IMR-90 (cell line): ENCODE measurements at regions not wholly inside any gene's neighbourhood (a gene's known extent, or its start where the extent isn't known, plus 50 kb on each side); places are given as distances from the start of the nearest gene placed in this dataset.

Source experiments
- ATAC-seq: fragments of 200-7000 bp; cut with Tn5 transposase; 2 replicates; pipeline ENCODE4 v1.9.1; 2020; ENCODE audit warnings: low read depth, mild to moderate bottlenecking, moderate library complexity
- BruUV-seq: library from RNA; stranded (reverse); fragments of 400-500 nt; replicated peaks from 2 replicates; lab custom pipeline; 2021; lab: Mats Ljungman, UMichigan
- CTCF ChIA-PET: fragments of 300-600 bp; formaldehyde crosslinking; extraction: SDS; loops from one replicate; lab custom pipeline; 2021; ENCODE audit warnings: antibody characterized with exemption; lab: Yijun Ruan, JAX
- POLR2A ChIA-PET: fragments of 300-600 bp; sonication (Branson Sonifier 250); formaldehyde crosslinking; loops from one replicate; lab custom pipeline; 2022; ENCODE audit warnings: antibody characterized with exemption; ENCODE audit not compliant: unreplicated experiment; lab: Charles Lee
- DNase-seq: peaks from one replicate; pipeline ENCODE4 v3.0.0; 2013
- H2AFZ ChIP-seq: replicated peaks from 2 replicates; pipeline ENCODE3; 2013; ENCODE audit warnings: low read length, mild to moderate bottlenecking; ENCODE audit not compliant: poor library complexity
- H2AK5ac ChIP-seq: 2 replicates; pipeline ENCODE4 v1.6.1; 2013; ENCODE audit warnings: low read depth, low read length, inconsistent platforms
- H2AK9ac ChIP-seq: replicated peaks from 2 replicates; pipeline ENCODE3; 2013; ENCODE audit warnings: mild to moderate bottlenecking, low read depth, low read length, moderate library complexity; ENCODE audit not compliant: poor library complexity
- H2BK120ac ChIP-seq: 2 replicates; pipeline ENCODE4 v1.6.1; 2013; ENCODE audit warnings: low read depth, low read length, inconsistent platforms
- H2BK15ac ChIP-seq: 3 replicates; pipeline ENCODE4 v1.6.1; 2013; ENCODE audit warnings: low read depth, low read length, inconsistent platforms
- H2BK20ac ChIP-seq: 2 replicates; pipeline ENCODE4 v1.6.1; 2013; ENCODE audit warnings: low read depth, mild to moderate bottlenecking, inconsistent platforms, low read length, moderate library complexity
- H2BK5ac ChIP-seq: 2 replicates; pipeline ENCODE4 v1.6.1; 2013; ENCODE audit warnings: mild to moderate bottlenecking, low read depth, low read length, inconsistent platforms; ENCODE audit not compliant: poor library complexity, severe bottlenecking
- H3K14ac ChIP-seq: replicated peaks from 2 replicates; pipeline ENCODE4 v1.6.1; 2013; ENCODE audit warnings: low read depth, low read length, inconsistent platforms
- H3K18ac ChIP-seq: 2 replicates; pipeline ENCODE4 v1.6.1; 2013; ENCODE audit warnings: low read depth, low read length, control low read depth
- H3K23ac ChIP-seq: 2 replicates; pipeline ENCODE4 v1.6.1; 2013; ENCODE audit warnings: low read depth, low read length, inconsistent platforms
- H3K27ac ChIP-seq: 2 replicates; pipeline ENCODE4 v1.5.1; 2013; ENCODE audit warnings: mild to moderate bottlenecking, control low read depth, low read length; ENCODE audit not compliant: insufficient read depth
- H3K27me3 ChIP-seq: 2 replicates; pipeline ENCODE4 v1.6.1; 2013; ENCODE audit warnings: low read length; ENCODE audit not compliant: control insufficient read depth, insufficient read depth
- H3K36me3 ChIP-seq: 2 replicates; pipeline ENCODE4 v1.6.1; 2013; ENCODE audit warnings: low read length, mixed read lengths; ENCODE audit not compliant: control insufficient read depth, insufficient read depth
- H3K4ac ChIP-seq: 2 replicates; pipeline ENCODE4 v1.6.1; 2013; ENCODE audit warnings: low read depth, low read length, inconsistent platforms
- H3K4me1 ChIP-seq: 2 replicates; pipeline ENCODE4 v1.6.1; 2013; ENCODE audit warnings: low read length, mixed read lengths; ENCODE audit not compliant: control insufficient read depth, insufficient read depth
- H3K4me2 ChIP-seq: 2 replicates; pipeline ENCODE4 v1.6.1; 2013; ENCODE audit warnings: low read depth, mild to moderate bottlenecking, control low read depth, low read length, moderate library complexity
- H3K4me3 ChIP-seq: 2 replicates; pipeline ENCODE4 v1.5.1; 2013; ENCODE audit warnings: low read depth, mild to moderate bottlenecking, control low read depth, low read length, moderate library complexity; ENCODE audit not compliant: insufficient read depth
- H3K56ac ChIP-seq: 2 replicates; pipeline ENCODE4 v1.6.1; 2013; ENCODE audit warnings: low read length, inconsistent platforms; ENCODE audit not compliant: insufficient read depth; ENCODE audit errors: extremely low read depth
- H3K79me1 ChIP-seq, 2 experiments: 2 replicates each; pipeline ENCODE4 v1.6.1; 2013; ENCODE audit warnings: low read length in 2 of 2, inconsistent platforms in 1 of 2, low read depth in 1 of 2
- H3K9ac ChIP-seq: 2 replicates; pipeline ENCODE4 v1.6.1; 2013; ENCODE audit warnings: low read depth, low read length, control low read depth
- H3K9me1 ChIP-seq: 2 replicates; pipeline ENCODE4 v1.6.1; 2013; ENCODE audit warnings: low read length, inconsistent platforms; ENCODE audit not compliant: insufficient read depth
- H3K9me3 ChIP-seq: 2 replicates; pipeline ENCODE4 v1.6.1; 2013; ENCODE audit warnings: low read length; ENCODE audit not compliant: control insufficient read depth, insufficient read depth
- H4K20me1 ChIP-seq: 2 replicates; pipeline ENCODE4 v1.6.1; 2013; ENCODE audit warnings: low read length, inconsistent platforms; ENCODE audit not compliant: insufficient read depth
- H4K5ac ChIP-seq: 2 replicates; pipeline ENCODE4 v1.6.1; 2013; ENCODE audit warnings: mild to moderate bottlenecking, low read depth, low read length, control low read depth
- H4K8ac ChIP-seq, 2 experiments: 2 replicates each; pipeline ENCODE4 v1.6.1; 2013; ENCODE audit warnings: low read depth in 2 of 2, low read length in 2 of 2, control low read depth in 1 of 2, inconsistent platforms in 1 of 2
- H4K91ac ChIP-seq: 2 replicates; pipeline ENCODE4 v1.6.1; 2013; ENCODE audit warnings: low read depth, low read length, inconsistent platforms; ENCODE audit not compliant: insufficient read depth
- BHLHE40 ChIP-seq: fragments of 150-350 bp; IDR thresholded peaks from 2 replicates; pipeline ENCODE4 v1.6.1; 2016; ENCODE audit warnings: mild to moderate bottlenecking, low read depth, low read length
- CEBPB ChIP-seq: IDR thresholded peaks from 2 replicates; pipeline ENCODE4 v1.6.1; 2012; ENCODE audit warnings: low read depth, low read length, improper control_type of control experiment
- CHD1 ChIP-seq: IDR thresholded peaks from 2 replicates; pipeline ENCODE4 v1.6.1; 2012; ENCODE audit warnings: low read depth, low read length, improper control_type of control experiment
- FOS ChIP-seq: fragments of 150-350 bp; IDR thresholded peaks from 2 replicates; pipeline ENCODE4 v1.6.1; 2016; ENCODE audit warnings: low read depth, low read length
- MAFK ChIP-seq: IDR thresholded peaks from 2 replicates; pipeline ENCODE4 v1.6.1; 2012; ENCODE audit warnings: low read depth, low read length, improper control_type of control experiment
- MAZ ChIP-seq: IDR thresholded peaks from 2 replicates; pipeline ENCODE4 v1.6.1; 2012; ENCODE audit warnings: low read depth, mild to moderate bottlenecking, low read length, improper control_type of control experiment, moderate library complexity, borderline replicate concordance
- MXI1 ChIP-seq: IDR thresholded peaks from 2 replicates; pipeline ENCODE4 v1.6.1; 2012; ENCODE audit warnings: low read depth, mild to moderate bottlenecking, low read length, moderate library complexity, borderline replicate concordance
- NFE2L2 ChIP-seq: fragments of 150-350 bp; IDR thresholded peaks from 2 replicates; pipeline ENCODE4 v1.6.1; 2016; ENCODE audit warnings: low read depth, mild to moderate bottlenecking, low read length
- POLR2A ChIP-seq: IDR thresholded peaks from 2 replicates; pipeline ENCODE4 v1.6.1; 2012; ENCODE audit warnings: mild to moderate bottlenecking, low read depth, low read length
- RAD21 ChIP-seq: IDR thresholded peaks from 2 replicates; pipeline ENCODE4 v1.6.1; 2012; ENCODE audit warnings: low read length, improper control_type of control experiment
- RCOR1 ChIP-seq: IDR thresholded peaks from 2 replicates; pipeline ENCODE4 v1.6.1; 2012; ENCODE audit warnings: mild to moderate bottlenecking, low read length, improper control_type of control experiment; ENCODE audit not compliant: insufficient replicate concordance
- RFX5 ChIP-seq: IDR thresholded peaks from 2 replicates; pipeline ENCODE4 v1.8.0; 2012; ENCODE audit warnings: low read depth, mild to moderate bottlenecking, low read length, moderate library complexity
- SMC3 ChIP-seq: fragments of 150-350 bp; IDR thresholded peaks from 2 replicates; pipeline ENCODE4 v1.6.1; 2016; ENCODE audit warnings: low read depth, mild to moderate bottlenecking, antibody characterized with exemption, low read length, moderate library complexity
- USF2 ChIP-seq: fragments of 150-350 bp; IDR thresholded peaks from 2 replicates; pipeline ENCODE4 v1.6.1; 2017; ENCODE audit warnings: mild to moderate bottlenecking, antibody characterized with exemption, low read length, low read depth
- WGBS, 2 experiments: methylation state at CpG; one replicate each; pipeline versions ENCODE4 v1.1.5 to v1.1.7; 2013; ENCODE audit warnings: missing lambda C conversion rate in 2 of 2; ENCODE audit not compliant: insufficient read length in 1 of 2; ENCODE audit errors: extremely low coverage in 2 of 2; 5-methylcytosine and 5-hydroxymethylcytosine counted together
- dilution Hi-C: fragments of 300-500 bp; cut with HindIII; formaldehyde crosslinking; loops from one replicate; pipeline ENCODE4 v1.14.3; 2018; ENCODE audit warnings: low sequenced_read_pairs; ENCODE audit not compliant: unreplicated experiment
- in situ Hi-C: fragments of 300-500 bp; cut with MboI; formaldehyde crosslinking; loops from 3 replicates; pipeline ENCODE4 v1.14.3; 2019; ENCODE audit warnings: low sequenced_read_pairs, inconsistent platforms, mixed read lengths
- intact Hi-C: fragments of 100-400 bp; cut with micrococcal nuclease; formaldehyde crosslinking; loops from 2 replicates; pipeline ENCODE4 v1.10.0; 2022
- TF ChIP-seq, protein P1 (sequence below): fragments of 150-350 bp; IDR thresholded peaks from 2 replicates; pipeline ENCODE4 v1.6.1; 2016; ENCODE audit warnings: low read depth, mild to moderate bottlenecking, low read length, moderate library complexity, borderline replicate concordance
- TF ChIP-seq, protein P2 (sequence below): conservative IDR thresholded peaks from 2 replicates; pipeline ENCODE4 v1.5.1; 2012; ENCODE audit warnings: mild to moderate bottlenecking, low read depth, low read length, improper control_type of control experiment

- in situ Hi-C loops, result no loop called here
- Histone ChIP-seq H3K27ac (no peak overlapping the region), H2BK20ac (no peak overlapping the region), H4K91ac (no peak overlapping the region), H3K4me3 (no peak overlapping the region), H3K79me1 (no peaks in the 10 kb centered on the region), H3K9me1 (no peaks in the 10 kb centered on the region), H2BK5ac (no peak overlapping the region), H3K27me3 (no peaks in the 10 kb centered on the region; the same call in 1 of the 2 replicates), H3K9me3 (0 out of 2 replicates have a peak, but pooled peaks cover 3% of the 10 kb centered on the region), H3K56ac (no peak overlapping the region), H2BK15ac (no peak overlapping the region), H4K5ac (no peak overlapping the region), H2AFZ (no peak overlapping the region), H3K14ac (no peak overlapping the region), H3K4me1 (no peaks in the 10 kb centered on the region), H3K9ac (no peak overlapping the region), H2AK9ac (no peak overlapping the region), H2AK5ac (no peak overlapping the region), H2BK120ac (no peak overlapping the region), H4K8ac (no peak overlapping the region), H4K20me1 (no peaks in the 10 kb centered on the region), H3K18ac (no peak overlapping the region), H3K36me3 (no peaks in the 10 kb centered on the region), H3K4me2 (no peak overlapping the region), H3K4ac (no peak overlapping the region), H3K23ac (no peak overlapping the region)
- no TSS peak for BruUV-seq
- intact Hi-C loops, result no loop called here
- dilution Hi-C loops, result no loop called here
- ChIA-PET POLR2A (no interaction called here), CTCF (no interaction called here)
- DNase-seq, result no peak
- no peak for ATAC-seq
- WGBS, 2 experiments, result no CpG with 5 or more reads among the region's 4 CpGs
- TF ChIP-seq, protein P1, sequence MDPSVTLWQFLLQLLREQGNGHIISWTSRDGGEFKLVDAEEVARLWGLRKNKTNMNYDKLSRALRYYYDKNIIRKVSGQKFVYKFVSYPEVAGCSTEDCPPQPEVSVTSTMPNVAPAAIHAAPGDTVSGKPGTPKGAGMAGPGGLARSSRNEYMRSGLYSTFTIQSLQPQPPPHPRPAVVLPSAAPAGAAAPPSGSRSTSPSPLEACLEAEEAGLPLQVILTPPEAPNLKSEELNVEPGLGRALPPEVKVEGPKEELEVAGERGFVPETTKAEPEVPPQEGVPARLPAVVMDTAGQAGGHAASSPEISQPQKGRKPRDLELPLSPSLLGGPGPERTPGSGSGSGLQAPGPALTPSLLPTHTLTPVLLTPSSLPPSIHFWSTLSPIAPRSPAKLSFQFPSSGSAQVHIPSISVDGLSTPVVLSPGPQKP, result no peak
- no peak for TF ChIP-seq MXI1
- TF ChIP-seq CEBPB, result no peak
- no peak for TF ChIP-seq RFX5
- no peak for TF ChIP-seq RAD21
- no peak for TF ChIP-seq RCOR1
- no peak for TF ChIP-seq BHLHE40
- no peak for TF ChIP-seq FOS
- TF ChIP-seq MAZ, result no peak
- no peak for TF ChIP-seq MAFK
- no peak for TF ChIP-seq POLR2A
- no peak for TF ChIP-seq USF2
- TF ChIP-seq NFE2L2, result no peak
- TF ChIP-seq, protein P2, sequence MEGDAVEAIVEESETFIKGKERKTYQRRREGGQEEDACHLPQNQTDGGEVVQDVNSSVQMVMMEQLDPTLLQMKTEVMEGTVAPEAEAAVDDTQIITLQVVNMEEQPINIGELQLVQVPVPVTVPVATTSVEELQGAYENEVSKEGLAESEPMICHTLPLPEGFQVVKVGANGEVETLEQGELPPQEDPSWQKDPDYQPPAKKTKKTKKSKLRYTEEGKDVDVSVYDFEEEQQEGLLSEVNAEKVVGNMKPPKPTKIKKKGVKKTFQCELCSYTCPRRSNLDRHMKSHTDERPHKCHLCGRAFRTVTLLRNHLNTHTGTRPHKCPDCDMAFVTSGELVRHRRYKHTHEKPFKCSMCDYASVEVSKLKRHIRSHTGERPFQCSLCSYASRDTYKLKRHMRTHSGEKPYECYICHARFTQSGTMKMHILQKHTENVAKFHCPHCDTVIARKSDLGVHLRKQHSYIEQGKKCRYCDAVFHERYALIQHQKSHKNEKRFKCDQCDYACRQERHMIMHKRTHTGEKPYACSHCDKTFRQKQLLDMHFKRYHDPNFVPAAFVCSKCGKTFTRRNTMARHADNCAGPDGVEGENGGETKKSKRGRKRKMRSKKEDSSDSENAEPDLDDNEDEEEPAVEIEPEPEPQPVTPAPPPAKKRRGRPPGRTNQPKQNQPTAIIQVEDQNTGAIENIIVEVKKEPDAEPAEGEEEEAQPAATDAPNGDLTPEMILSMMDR, result no peak
- TF ChIP-seq CHD1, result no peak
- no peak for TF ChIP-seq SMC3
These were observed 638.6 kb upstream of the ID2 start for GRCh38 chr2:8043295-8043694.
